ENCODE measurements at regions not wholly inside any gene's neighbourhood (a gene's known extent, or its start where the extent isn't known, plus 50 kb on each side); places are given as distances from the start of the nearest gene placed in this dataset.

GRCh38 chr1:201715801-201716741 lies 112.9 kb upstream of the IPO9 start:
- POLR2A ChIA-PET: interaction anchor here (1.2 kb wide), 1 partner anchor 16 kb away, joined by 4 read pairs; no protein-coding TSS in a partner anchor
- H3K27me3 ChIP-seq (ENCODE audit: insufficient read depth, low read length): no peaks in the 10 kb centered on the region
- H3K9ac ChIP-seq (ENCODE audit: low read length): peak overlapping the region; percentile 66; the same call in 1 of the 2 replicates
- no peak for ATAC-seq
- no peaks in the 10 kb centered on the region for H3K79me2 ChIP-seq (ENCODE audit: insufficient read depth, low read length)
- H3K27ac ChIP-seq (ENCODE audit: low read depth, low read length): no peak overlapping the region
- intact Hi-C loops (cut with micrococcal nuclease): loop anchor here (10.0 kb wide), 1 partner anchor 259 kb away; no protein-coding TSS in a partner anchor
- TF ChIP-seq SRF (IDR thresholded peaks at IDR 0.05; ENCODE audit: low read depth) (no peak), ZFX (IDR thresholded peaks at IDR 0.05) (no peak), EGR1 (IDR thresholded peaks at IDR 0.05; ENCODE audit: low read depth) (no peak), YY1 (IDR thresholded peaks at IDR 0.05; ENCODE audit: extremely low read depth, insufficient replicate concordance, low read depth, low read length) (no peak), REST (IDR thresholded peaks at IDR 0.05; ENCODE audit: low read depth) (no peak), FOSL1 (IDR thresholded peaks at IDR 0.05; ENCODE audit: low read depth) (no peak)
- TF ChIP-seq, protein P1, sequence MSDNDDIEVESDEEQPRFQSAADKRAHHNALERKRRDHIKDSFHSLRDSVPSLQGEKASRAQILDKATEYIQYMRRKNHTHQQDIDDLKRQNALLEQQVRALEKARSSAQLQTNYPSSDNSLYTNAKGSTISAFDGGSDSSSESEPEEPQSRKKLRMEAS (IDR thresholded peaks at IDR 0.05): no peak
- no peaks in the 10 kb centered on the region for H3K9me2 ChIP-seq (ENCODE audit: insufficient read depth)
- no TSS peak for BruUV-seq (replicated peaks)
- no peak for DNase-seq (ENCODE audit: low read depth, low spot score)
- no peak overlapping the region for H2AFZ ChIP-seq (ENCODE audit: low read depth, low read length, poor library complexity, severe bottlenecking)
- peaks cover 39 to 54% of the 10 kb centered on the region in 2 experiments for H3K4me1 ChIP-seq (ENCODE audit: control insufficient read depth in 1 of 2, insufficient read depth in 2 of 2, low read length in 2 of 2)
- H3K36me3 ChIP-seq (ENCODE audit: control insufficient read depth in 1 of 2, insufficient read depth in 2 of 2, low read length in 2 of 2): no peaks in the 10 kb centered on the region
- peak overlapping the region; percentile 93 for H3K4me2 ChIP-seq (ENCODE audit: low read length)
- no peak overlapping the region for H3K4me3 ChIP-seq (replicated peaks in 1 of 2; ENCODE audit: low read depth in 1 of 2, low read length in 2 of 2)
- H3K9me3 ChIP-seq (ENCODE audit: control insufficient read depth in 1 of 2, insufficient read depth in 1 of 2, low read depth in 1 of 2, low read length in 2 of 2): no peaks in the 10 kb centered on the region
- no peaks in the 10 kb centered on the region for H4K20me1 ChIP-seq (ENCODE audit: insufficient read depth)
- CTCF ChIA-PET: interaction anchor here (14.5 kb wide), 1 partner anchor 76 kb away, joined by 297 read pairs; no protein-coding TSS in a partner anchor
- RAD21 ChIA-PET (ENCODE audit: low non-redundant PET in 1 of 2, low total read pairs in 2 of 2, uncharacterized antibody in 2 of 2, unreplicated experiment in 2 of 2): interaction anchor here in 1 of 2 experiments (2.6 kb wide), 1 partner anchor 77 kb away, joined by 10 read pairs; no protein-coding TSS in a partner anchor
